ENCODE measurements at regions not wholly inside any gene's neighbourhood (a gene's known extent, or its start where the extent isn't known, plus 50 kb on each side); places are given as distances from the start of the nearest gene placed in this dataset.

GRCh38 chr21:43294194-43294902, 125.5 kb downstream of the CRYAA start:
- TF ChIP-seq ZFX (IDR thresholded peaks at IDR 0.05) (no peak), POLR2AphosphoS5 (IDR thresholded peaks at IDR 0.05; ENCODE audit: low read depth, low read length) (no peak), CTCF (IDR thresholded peaks at IDR 0.05 in 2 of 3, conservative IDR thresholded peaks at IDR 0.05 in 1 of 3; ENCODE audit: borderline replicate concordance in 1 of 3, insufficient read depth in 1 of 3, low read depth in 2 of 3, low read length in 2 of 3) (no peak)

Data from HCT116 (cell line).